HEK293T (cell line): ENCODE measurements at regions not wholly inside any gene's neighbourhood (a gene's known extent, or its start where the extent isn't known, plus 50 kb on each side); places are given as distances from the start of the nearest gene placed in this dataset.

Source experiments
- CTCF ChIA-PET: fragments of 350-600 bp; formaldehyde crosslinking; extraction: SDS; loops from one replicate; lab custom pipeline; 2021; ENCODE audit warnings: antibody characterized with exemption, inconsistent platforms; lab: Yijun Ruan, JAX
- POLR2A ChIA-PET: fragments of 350-600 bp; formaldehyde crosslinking; extraction: SDS; loops from one replicate; lab custom pipeline; 2020; ENCODE audit warnings: antibody characterized with exemption, inconsistent platforms; lab: Yijun Ruan, JAX
- DNase-seq: peaks from one replicate; pipeline ENCODE4 v3.0.0; 2012; ENCODE audit warnings: mixed read lengths; ENCODE audit errors: extremely low spot score
- ARNT ChIP-seq: fragments of 450-650 bp; IDR thresholded peaks from 2 replicates; pipeline ENCODE4 v1.6.1; 2017; ENCODE audit warnings: mild to moderate bottlenecking
- BHLHE40 ChIP-seq: fragments of 450-650 bp; IDR thresholded peaks from 2 replicates; pipeline ENCODE4 v1.6.1; 2016; ENCODE audit warnings: mild to moderate bottlenecking, moderate library complexity, borderline replicate concordance
- CTBP1 ChIP-seq: fragments of 450-650 bp; IDR thresholded peaks from 2 replicates; pipeline ENCODE4 v1.6.1; 2016; ENCODE audit warnings: borderline replicate concordance
- ELF4 ChIP-seq: fragments of 450-650 bp; IDR thresholded peaks from 2 replicates; pipeline ENCODE4 v1.6.1; 2017; ENCODE audit warnings: antibody characterized with exemption
- FOXA1 ChIP-seq: fragments of 450-650 bp; IDR thresholded peaks from 2 replicates; pipeline ENCODE4 v1.6.1; 2016; ENCODE audit warnings: mild to moderate bottlenecking
- FOXK2 ChIP-seq: fragments of 450-650 bp; IDR thresholded peaks from 2 replicates; pipeline ENCODE4 v1.6.1; 2016; ENCODE audit warnings: mild to moderate bottlenecking
- FOXM1 ChIP-seq: fragments of 450-650 bp; IDR thresholded peaks from 2 replicates; pipeline ENCODE4 v1.6.1; 2017; ENCODE audit warnings: mild to moderate bottlenecking, borderline replicate concordance
- HDGF ChIP-seq: fragments of 450-650 bp; IDR thresholded peaks from 2 replicates; pipeline ENCODE4 v1.6.1; 2017; ENCODE audit warnings: antibody characterized with exemption, borderline replicate concordance
- L3MBTL2 ChIP-seq: fragments of 450-650 bp; conservative IDR thresholded peaks from 2 replicates; pipeline ENCODE4 v1.6.1; 2016; ENCODE audit warnings: mild to moderate bottlenecking
- LEF1 ChIP-seq: fragments of 450-650 bp; IDR thresholded peaks from 2 replicates; pipeline ENCODE4 v1.6.1; 2017; ENCODE audit warnings: mild to moderate bottlenecking, borderline replicate concordance
- NFRKB ChIP-seq: fragments of 450-650 bp; IDR thresholded peaks from 2 replicates; pipeline ENCODE4 v1.6.1; 2016; ENCODE audit warnings: mild to moderate bottlenecking, moderate library complexity
- PKNOX1 ChIP-seq: fragments of 450-650 bp; IDR thresholded peaks from 2 replicates; pipeline ENCODE4 v1.6.1; 2016
- SP1 ChIP-seq: fragments of 450-650 bp; IDR thresholded peaks from 2 replicates; pipeline ENCODE4 v1.6.1; 2017
- SUZ12 ChIP-seq: fragments of 450-650 bp; IDR thresholded peaks from 2 replicates; pipeline ENCODE4 v1.6.1; 2016; ENCODE audit warnings: mild to moderate bottlenecking
- TARDBP ChIP-seq: fragments of 450-650 bp; IDR thresholded peaks from 2 replicates; pipeline ENCODE4 v1.6.1; 2016
- ZNF384 ChIP-seq: fragments of 450-650 bp; IDR thresholded peaks from 2 replicates; pipeline ENCODE4 v1.6.1; 2016

- TF ChIP-seq ZNF384 (no peak), ELF4 (no peak), LEF1 (no peak), FOXA1 (no peak), ARNT (no peak), NFRKB (no peak)
- POLR2A ChIA-PET: no interaction called here
Measured at GRCh38 chr6:122092366-122092765, 307.1 kb upstream of the HSF2 start.

GRCh38 chr6:122098201-122098678 lies 301.2 kb upstream of the HSF2 start:
- POLR2A ChIA-PET: no interaction called here
- TF ChIP-seq ZNF384: no peak
- TF ChIP-seq HDGF: no peak
- TF ChIP-seq CTBP1: no peak
- TF ChIP-seq NFRKB: no peak
- no peak for TF ChIP-seq BHLHE40
- DNase-seq: no peak
- CTCF ChIA-PET: no interaction called here

More at GRCh38 chr6:122092366-122092765, 307.1 kb upstream of the HSF2 start:
- no peak for DNase-seq
- CTCF ChIA-PET: no interaction called here

- ChIA-PET CTCF (no interaction called here), POLR2A (no interaction called here)
- DNase-seq: no peak
- TF ChIP-seq ARNT: no peak
- no peak for TF ChIP-seq SP1
- no peak for TF ChIP-seq L3MBTL2
- no peak for TF ChIP-seq CTBP1
- TF ChIP-seq FOXM1: no peak
- TF ChIP-seq FOXK2: no peak
- no peak for TF ChIP-seq SUZ12
- no peak for TF ChIP-seq LEF1
- TF ChIP-seq PKNOX1: no peak
- TF ChIP-seq FOXA1: no peak
- TF ChIP-seq NFRKB: no peak
Measured at GRCh38 chr6:122102026-122102425, 297.4 kb upstream of the HSF2 start.

GRCh38 chr6:122107256-122107852 lies 292.1 kb upstream of the HSF2 start:
- CTCF ChIA-PET: interaction anchor here (0.6 kb wide), 1 partner anchor 472 kb away, joined by 4 read pairs; no protein-coding TSS in a partner anchor
- TF ChIP-seq NFRKB (no peak), ARNT (no peak), FOXA1 (no peak), LEF1 (no peak), BHLHE40 (no peak)
- DNase-seq: no peak
- POLR2A ChIA-PET: no interaction called here

- DNase-seq: no peak
- CTCF ChIA-PET: no interaction called here
- no peak for TF ChIP-seq ARNT
- POLR2A ChIA-PET: no interaction called here
Measured at GRCh38 chr6:122109075-122109474, 290.4 kb upstream of the HSF2 start.

- no peak for TF ChIP-seq SP1
- no peak for TF ChIP-seq NFRKB
- no peak for TF ChIP-seq FOXA1
- no peak for TF ChIP-seq ZNF384
- TF ChIP-seq TARDBP: no peak
- no peak for TF ChIP-seq FOXK2
- TF ChIP-seq BHLHE40: no peak
- TF ChIP-seq ELF4: no peak
- no peak for TF ChIP-seq FOXM1
- TF ChIP-seq HDGF: no peak
- TF ChIP-seq L3MBTL2: no peak
- TF ChIP-seq CTBP1: no peak
- no peak for TF ChIP-seq SUZ12
- TF ChIP-seq PKNOX1: no peak
- TF ChIP-seq LEF1: no peak
- no peak for TF ChIP-seq ARNT
- ChIA-PET POLR2A (no interaction called here), CTCF (no interaction called here)
- DNase-seq: no peak
Measured at GRCh38 chr6:122114717-122115116, 284.7 kb upstream of the HSF2 start.

GRCh38 chr6:122116119-122116834 lies 283.2 kb upstream of the HSF2 start:
- POLR2A ChIA-PET: no interaction called here
- no peak for TF ChIP-seq FOXA1
- no peak for TF ChIP-seq HDGF
- no peak for TF ChIP-seq LEF1
- no peak for TF ChIP-seq SUZ12
- no peak for TF ChIP-seq ARNT
- TF ChIP-seq PKNOX1: no peak
- TF ChIP-seq FOXK2: no peak
- TF ChIP-seq ZNF384: no peak
- no peak for TF ChIP-seq TARDBP
- no peak for TF ChIP-seq CTBP1
- TF ChIP-seq SP1: no peak
- DNase-seq: no peak
- CTCF ChIA-PET: no interaction called here
